Neural cell (in vitro differentiated cells): ENCODE measurements at regions not wholly inside any gene's neighbourhood (a gene's known extent, or its start where the extent isn't known, plus 50 kb on each side); places are given as distances from the start of the nearest gene placed in this dataset.

Experiments used
- H2AFZ ChIP-seq: fragments of 200-600, 300-800 bp; sonication (generic), shearing (Covaris generic); 2 replicates; pipeline ENCODE4 v1.6.0; 2014; ENCODE audit warnings: low read depth, mild to moderate bottlenecking, antibody characterized with exemption, low read length, moderate library complexity
- H3F3A ChIP-seq: fragments of 200-600 bp; shearing (Covaris generic); 2 replicates; pipeline ENCODE4 v1.6.1; 2016; ENCODE audit warnings: mild to moderate bottlenecking, moderate library complexity, mixed read lengths, antibody characterized with exemption, low read length; ENCODE audit not compliant: insufficient read depth, poor library complexity, severe bottlenecking
- H3K27ac ChIP-seq: fragments of 200-600, 300-800 bp; sonication (generic), shearing (Covaris generic); 2 replicates; pipeline ENCODE4 v1.5.1; 2014; ENCODE audit warnings: mild to moderate bottlenecking, low read length, moderate library complexity
- H3K27me3 ChIP-seq: fragments of 300-800, 200-600 bp; sonication (generic), shearing (Covaris generic); 2 replicates; pipeline ENCODE4 v1.6.0; 2014; ENCODE audit warnings: mild to moderate bottlenecking, low read depth, low read length, moderate library complexity; ENCODE audit not compliant: insufficient read depth
- H3K36me3 ChIP-seq: fragments of 300-800, 200-600 bp; sonication (generic), shearing (Covaris generic); 2 replicates; pipeline ENCODE4 v1.5.1; 2014; ENCODE audit warnings: mild to moderate bottlenecking, antibody characterized with exemption, low read length, moderate library complexity; ENCODE audit not compliant: insufficient read depth
- H3K4me2 ChIP-seq: fragments of 300-800, 200-600 bp; sonication (generic), shearing (Covaris generic); 2 replicates; pipeline ENCODE4 v1.6.0; 2014; ENCODE audit warnings: mild to moderate bottlenecking, low read length
- H3K4me3 ChIP-seq: fragments of 300-800, 200-600 bp; sonication (generic), shearing (Covaris generic); 2 replicates; pipeline ENCODE4 v1.5.1; 2014; ENCODE audit warnings: mild to moderate bottlenecking, low read length, moderate library complexity
- H3K79me2 ChIP-seq: fragments of 200-600 bp; shearing (Covaris generic); replicated peaks from 2 replicates; pipeline ENCODE4 v1.6.0; 2014; ENCODE audit warnings: mild to moderate bottlenecking, low read length, moderate library complexity; ENCODE audit not compliant: insufficient read depth
- H3K9ac ChIP-seq: fragments of 300-800, 200-600 bp; sonication (generic), shearing (Covaris generic); 2 replicates; pipeline ENCODE4 v1.6.1; 2016; ENCODE audit warnings: mild to moderate bottlenecking, low read length, mixed read lengths
- H3K9me2 ChIP-seq: fragments of 200-600 bp; shearing (Covaris generic); 2 replicates; pipeline ENCODE4 v1.6.1; 2016; ENCODE audit warnings: mild to moderate bottlenecking, low read length, mixed read lengths; ENCODE audit not compliant: insufficient read depth
- H3K9me3 ChIP-seq: fragments of 200-600, 300-800 bp; sonication (generic), shearing (Covaris generic); 2 replicates; pipeline ENCODE4 v1.6.1; 2016; ENCODE audit warnings: mild to moderate bottlenecking, mixed run types, low read length, moderate library complexity, mixed read lengths
- H4K20me1 ChIP-seq: fragments of 200-600 bp; shearing (Covaris generic); 2 replicates; pipeline ENCODE4 v1.6.1; 2016; ENCODE audit warnings: mild to moderate bottlenecking, mixed run types; ENCODE audit not compliant: insufficient read depth
- CTCF ChIP-seq: fragments of 450-650 bp; IDR thresholded peaks from 2 replicates; pipeline ENCODE4 v1.5.1; 2014; ENCODE audit warnings: antibody characterized with exemption, mild to moderate bottlenecking, moderate library complexity; ENCODE audit not compliant: poor library complexity, severe bottlenecking
- EP300 ChIP-seq: fragments of 450-650 bp; conservative IDR thresholded peaks from 2 replicates; pipeline ENCODE4 v1.6.1; 2014; ENCODE audit warnings: antibody characterized with exemption, mild to moderate bottlenecking, moderate library complexity; ENCODE audit not compliant: poor library complexity, severe bottlenecking
- EZH2 ChIP-seq: fragments of 200-600, 300-800 bp; shearing (Covaris generic), sonication (generic); IDR thresholded peaks from 2 replicates; pipeline ENCODE4 v1.6.1; 2014; ENCODE audit warnings: antibody characterized with exemption, low read length, borderline replicate concordance, mild to moderate bottlenecking; ENCODE audit not compliant: insufficient read depth, poor library complexity, severe bottlenecking
- MXI1 ChIP-seq: fragments of 450-650 bp; conservative IDR thresholded peaks from 2 replicates; pipeline ENCODE4 v1.6.1; 2014; ENCODE audit warnings: antibody characterized with exemption, mild to moderate bottlenecking; ENCODE audit not compliant: poor library complexity, severe bottlenecking
- POLR2AphosphoS5 ChIP-seq: IDR thresholded peaks from 2 replicates; pipeline ENCODE4 v1.6.1; 2012
- RAD21 ChIP-seq: fragments of 450-650 bp; conservative IDR thresholded peaks from 2 replicates; pipeline ENCODE4 v1.6.1; 2014; ENCODE audit warnings: antibody characterized with exemption, mild to moderate bottlenecking, moderate library complexity
- REST ChIP-seq: IDR thresholded peaks from 2 replicates; pipeline ENCODE4 v1.6.1; 2012; ENCODE audit warnings: borderline replicate concordance
- SMC3 ChIP-seq: fragments of 450-650 bp; conservative IDR thresholded peaks from 2 replicates; pipeline ENCODE4 v1.6.1; 2014; ENCODE audit warnings: antibody characterized with exemption, mild to moderate bottlenecking, moderate library complexity; ENCODE audit not compliant: poor library complexity
- TAF1 ChIP-seq: IDR thresholded peaks from 2 replicates; pipeline ENCODE4 v1.6.1; 2012; ENCODE audit warnings: low read depth

DNA sequence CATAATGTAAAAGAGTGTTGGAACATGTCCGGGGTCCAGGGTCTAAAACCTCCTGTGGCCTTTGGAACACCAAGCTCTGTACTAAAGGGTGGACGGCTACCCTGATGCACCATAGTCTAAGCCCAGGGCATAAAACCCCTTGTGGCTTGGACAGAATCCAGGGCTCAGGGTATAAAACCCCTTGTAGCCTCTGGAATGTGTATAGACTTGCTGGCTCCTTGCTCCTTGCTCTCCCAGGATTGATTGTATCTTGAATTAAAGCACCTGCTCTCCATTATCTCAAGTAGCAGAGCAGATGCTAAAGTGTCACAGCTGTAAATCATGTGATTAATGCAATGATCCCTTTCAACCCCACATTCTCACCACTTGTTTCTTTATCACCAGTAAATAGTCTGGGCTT lies 556.5 kb downstream of the LRFN5 start:
- Histone ChIP-seq H4K20me1 (no peaks in the 10 kb centered on the region), H3K79me2 (no peaks in the 10 kb centered on the region), H3K36me3 (no peaks in the 10 kb centered on the region), H3K4me2 (no peak overlapping the region), H3K9me2 (no peaks in the 10 kb centered on the region), H2AFZ (no peak overlapping the region), H3F3A (no peaks in the 10 kb centered on the region), H3K9me3 (no peaks in the 10 kb centered on the region), H3K9ac (no peak overlapping the region), H3K27ac (no peak overlapping the region), H3K4me3 (no peak overlapping the region), H3K27me3 (no peaks in the 10 kb centered on the region)
- TF ChIP-seq MXI1 (no peak), SMC3 (no peak), EP300 (no peak), TAF1 (no peak), POLR2AphosphoS5 (no peak), REST (no peak), EZH2 (no peak), RAD21 (no peak), CTCF (no peak)

- Histone ChIP-seq H3K27ac (no peak overlapping the region), H3K36me3 (no peaks in the 10 kb centered on the region), H3K4me3 (no peak overlapping the region), H2AFZ (no peak overlapping the region), H3K79me2 (no peaks in the 10 kb centered on the region), H3K4me2 (no peak overlapping the region), H3K9me3 (no peaks in the 10 kb centered on the region), H3K9me2 (no peaks in the 10 kb centered on the region), H3F3A (no peaks in the 10 kb centered on the region), H3K27me3 (no peaks in the 10 kb centered on the region), H3K9ac (no peak overlapping the region), H4K20me1 (no peaks in the 10 kb centered on the region)
- TF ChIP-seq EP300 (no peak), REST (no peak), TAF1 (no peak), RAD21 (no peak), EZH2 (no peak), MXI1 (no peak), CTCF (no peak), SMC3 (no peak), POLR2AphosphoS5 (no peak)
Measured at GRCh38 chr14:42159138-42159537, 552.5 kb downstream of the LRFN5 start.
